PFSK-1 (cell line): ENCODE measurements at regions not wholly inside any gene's neighbourhood (a gene's known extent, or its start where the extent isn't known, plus 50 kb on each side); places are given as distances from the start of the nearest gene placed in this dataset.

Experiments used
- FOXP2 ChIP-seq: optimal IDR thresholded peaks from 2 replicates; pipeline ENCODE3; 2011; ENCODE audit warnings: borderline replicate concordance, control low read depth, inconsistent platforms; ENCODE audit not compliant: insufficient read depth; ENCODE audit errors: extremely low read length, extremely low read depth
- POLR2AphosphoS5 ChIP-seq: IDR thresholded peaks from 2 replicates; pipeline ENCODE4 v1.6.1; 2012; ENCODE audit warnings: low read depth, mild to moderate bottlenecking, control low read depth, low read length, moderate library complexity
- SIN3A ChIP-seq: IDR thresholded peaks from 2 replicates; pipeline ENCODE4 v1.6.1; 2012; ENCODE audit warnings: mild to moderate bottlenecking, low read length, moderate library complexity, borderline replicate concordance; ENCODE audit not compliant: insufficient read depth
- TAF1 ChIP-seq: IDR thresholded peaks from 2 replicates; pipeline ENCODE4 v1.6.1; 2012; ENCODE audit warnings: low read length, control low read depth, borderline replicate concordance; ENCODE audit not compliant: insufficient read depth
- TF ChIP-seq, protein P1 (sequence below), 2 experiments: IDR thresholded peaks; 2 replicates each; pipeline versions ENCODE4 v1.6.1 to v1.8.0; 2011 to 2012; ENCODE audit warnings: low read depth in 2 of 2, low read length in 2 of 2, control low read depth in 1 of 2, inconsistent platforms in 1 of 2, mild to moderate bottlenecking in 1 of 2, moderate library complexity in 1 of 2; ENCODE audit not compliant: insufficient read depth in 1 of 2

DNA sequence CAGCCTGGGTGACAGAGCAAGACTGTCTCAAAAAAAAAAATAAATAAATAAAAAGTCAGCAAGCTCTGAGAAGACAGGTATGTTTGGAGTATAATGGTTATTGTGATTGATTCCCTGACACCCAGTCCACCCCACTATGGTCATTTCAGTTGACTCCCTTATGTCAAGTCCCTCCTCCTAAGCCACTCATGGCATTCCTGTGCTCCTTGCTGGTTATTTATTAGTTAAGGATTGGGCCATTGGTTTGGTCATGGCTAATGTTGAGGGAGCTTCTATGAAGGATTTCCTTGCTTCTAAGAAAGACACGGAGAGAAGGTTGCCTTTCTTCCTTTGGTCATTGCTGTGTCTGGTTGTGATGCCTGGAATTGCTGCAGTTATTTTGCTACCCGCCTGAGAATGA is 140.1 kb downstream of the UCHL1 start:
- TF ChIP-seq POLR2AphosphoS5 = no peak
- no peak for TF ChIP-seq SIN3A
- no peak for TF ChIP-seq TAF1
- no peak for TF ChIP-seq FOXP2
- TF ChIP-seq, protein P1, sequence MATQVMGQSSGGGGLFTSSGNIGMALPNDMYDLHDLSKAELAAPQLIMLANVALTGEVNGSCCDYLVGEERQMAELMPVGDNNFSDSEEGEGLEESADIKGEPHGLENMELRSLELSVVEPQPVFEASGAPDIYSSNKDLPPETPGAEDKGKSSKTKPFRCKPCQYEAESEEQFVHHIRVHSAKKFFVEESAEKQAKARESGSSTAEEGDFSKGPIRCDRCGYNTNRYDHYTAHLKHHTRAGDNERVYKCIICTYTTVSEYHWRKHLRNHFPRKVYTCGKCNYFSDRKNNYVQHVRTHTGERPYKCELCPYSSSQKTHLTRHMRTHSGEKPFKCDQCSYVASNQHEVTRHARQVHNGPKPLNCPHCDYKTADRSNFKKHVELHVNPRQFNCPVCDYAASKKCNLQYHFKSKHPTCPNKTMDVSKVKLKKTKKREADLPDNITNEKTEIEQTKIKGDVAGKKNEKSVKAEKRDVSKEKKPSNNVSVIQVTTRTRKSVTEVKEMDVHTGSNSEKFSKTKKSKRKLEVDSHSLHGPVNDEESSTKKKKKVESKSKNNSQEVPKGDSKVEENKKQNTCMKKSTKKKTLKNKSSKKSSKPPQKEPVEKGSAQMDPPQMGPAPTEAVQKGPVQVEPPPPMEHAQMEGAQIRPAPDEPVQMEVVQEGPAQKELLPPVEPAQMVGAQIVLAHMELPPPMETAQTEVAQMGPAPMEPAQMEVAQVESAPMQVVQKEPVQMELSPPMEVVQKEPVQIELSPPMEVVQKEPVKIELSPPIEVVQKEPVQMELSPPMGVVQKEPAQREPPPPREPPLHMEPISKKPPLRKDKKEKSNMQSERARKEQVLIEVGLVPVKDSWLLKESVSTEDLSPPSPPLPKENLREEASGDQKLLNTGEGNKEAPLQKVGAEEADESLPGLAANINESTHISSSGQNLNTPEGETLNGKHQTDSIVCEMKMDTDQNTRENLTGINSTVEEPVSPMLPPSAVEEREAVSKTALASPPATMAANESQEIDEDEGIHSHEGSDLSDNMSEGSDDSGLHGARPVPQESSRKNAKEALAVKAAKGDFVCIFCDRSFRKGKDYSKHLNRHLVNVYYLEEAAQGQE (IDR thresholded peaks at IDR 0.05; ENCODE audit: insufficient read depth in 1 of 2, low read depth in 2 of 2, low read length in 2 of 2) = no peak

DNA sequence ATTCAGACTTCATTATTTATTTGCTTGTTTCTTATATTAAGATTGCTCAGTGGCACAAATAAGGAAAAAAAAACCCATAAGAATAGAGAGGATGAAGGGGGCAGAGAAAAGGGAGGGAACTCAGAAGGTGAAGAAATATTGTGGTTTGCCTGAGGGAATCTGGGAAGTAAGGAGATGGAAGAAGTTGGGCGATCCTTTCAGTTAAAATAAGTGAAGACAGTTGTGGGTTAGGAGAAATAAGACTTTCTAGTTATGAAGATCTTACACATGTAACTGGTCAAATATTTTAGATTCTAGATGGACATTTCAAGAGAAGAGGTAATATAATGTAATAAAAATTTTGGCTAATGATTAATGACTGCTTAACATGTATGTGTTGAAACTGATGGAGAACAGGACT is 138.7 kb upstream of the LIMCH1 start:
- TF ChIP-seq FOXP2 (no peak), SIN3A (no peak), TAF1 (no peak), POLR2AphosphoS5 (no peak)
- TF ChIP-seq, protein P1 (IDR thresholded peaks at IDR 0.05; ENCODE audit: insufficient read depth in 1 of 2, low read depth in 2 of 2, low read length in 2 of 2) = no peak

DNA sequence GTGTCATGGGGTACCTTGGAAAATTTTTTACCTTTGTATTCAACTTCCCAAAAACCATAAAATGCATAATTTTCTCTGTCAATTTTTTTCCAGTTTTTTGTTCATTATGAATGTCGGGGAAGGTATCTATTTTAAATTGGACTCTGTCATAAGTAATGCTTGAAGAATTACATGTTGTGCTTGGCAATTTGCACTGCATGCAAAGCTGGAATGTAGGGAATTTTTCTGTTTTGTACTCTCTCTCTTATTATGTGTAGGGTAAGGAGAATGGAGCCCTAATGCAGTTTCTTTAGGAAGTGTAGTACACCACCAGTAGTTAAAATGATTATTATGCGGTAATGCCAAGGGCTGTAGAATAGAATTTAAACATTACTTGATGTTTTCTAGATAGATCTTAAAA is 137.7 kb upstream of the LIMCH1 start:
- TF ChIP-seq, protein P1 (IDR thresholded peaks at IDR 0.05; ENCODE audit: insufficient read depth in 1 of 2, low read depth in 2 of 2, low read length in 2 of 2) = no peak
- TF ChIP-seq FOXP2 (no peak), POLR2AphosphoS5 (no peak), SIN3A (no peak), TAF1 (no peak)

DNA sequence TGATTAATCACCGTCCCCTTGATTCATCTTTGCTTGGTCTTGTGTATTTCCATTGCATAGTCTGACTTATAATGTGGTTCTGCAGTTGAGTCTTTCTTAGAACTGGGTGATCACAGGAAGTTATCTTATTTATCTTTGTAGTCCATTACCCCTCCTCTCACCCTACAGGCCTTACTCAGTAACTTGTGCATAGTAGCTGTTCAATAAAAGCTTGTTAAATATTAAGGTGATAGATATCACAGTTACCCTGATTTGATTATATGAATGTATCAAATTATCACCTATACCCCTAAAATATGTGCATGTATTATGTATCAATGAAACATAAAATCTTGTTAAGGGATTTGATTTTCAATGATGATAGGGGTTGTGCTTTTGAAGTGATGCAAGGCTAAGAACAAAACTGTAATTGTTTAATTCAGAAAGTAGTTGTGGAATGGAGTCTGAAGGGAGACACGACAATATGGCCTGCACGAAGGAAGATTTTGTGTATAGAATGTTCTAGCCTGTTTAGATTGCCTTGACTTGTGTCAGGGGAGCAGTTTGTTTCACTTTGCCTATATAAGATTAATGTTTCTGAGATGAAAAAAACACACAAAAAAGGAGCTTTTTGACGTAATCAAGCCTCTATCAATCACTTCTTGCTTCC is 132.4 kb upstream of the LIMCH1 start:
- TF ChIP-seq SIN3A (no peak), FOXP2 (no peak), TAF1 (no peak), POLR2AphosphoS5 (no peak)
- TF ChIP-seq, protein P1 (IDR thresholded peaks at IDR 0.05; ENCODE audit: insufficient read depth in 1 of 2, low read depth in 2 of 2, low read length in 2 of 2) = no peak
